Naive thymus-derived CD4-positive, alpha-beta T cell (primary cell): ENCODE measurements at regions not wholly inside any gene's neighbourhood (a gene's known extent, or its start where the extent isn't known, plus 50 kb on each side); places are given as distances from the start of the nearest gene placed in this dataset.
A peak's percentile ranks its signal among the peaks of the same experiment; 100 is the strongest.
"Not testable (repeated sequence)": the region's sequence is repeated elsewhere in the genome, so short reads cannot be mapped to it uniquely, and the experiment has no call there.

Experiments used
- ATAC-seq: fragments of 150-1000 bp; cut with Tn5 transposase; 2 replicates; pipeline ENCODE4 v1.10.0; 2021; ENCODE audit warnings: mild to moderate bottlenecking, moderate library complexity
- CTCF ChIA-PET: fragments of 350-600 bp; sonication (Branson Sonifier 250); formaldehyde crosslinking; loops from one replicate; lab custom pipeline; 2021; ENCODE audit warnings: antibody characterized with exemption; lab: Charles Lee
- POLR2A ChIA-PET: fragments of 350-600 bp; sonication (Branson Sonifier 250); formaldehyde crosslinking; loops from one replicate; lab custom pipeline; 2021; ENCODE audit warnings: antibody characterized with exemption, inconsistent platforms; lab: Charles Lee
- DNase-seq, 9 donors: peaks; one replicate each; pipeline versions ENCODE4 v3.0.0 to v3.0.0-alpha.2; 2020 to 2022; ENCODE audit warnings: mixed read lengths in 1 of 9
- H3K27ac ChIP-seq: one replicate; pipeline ENCODE4 v1.7.0; 2013; ENCODE audit warnings: mild to moderate bottlenecking, low read depth, low read length, moderate library complexity
- H3K27me3 ChIP-seq, 2 donors: one replicate each; pipeline ENCODE4 v1.7.0; 2013; ENCODE audit warnings: low read length in 2 of 2, mild to moderate bottlenecking in 2 of 2, moderate library complexity in 2 of 2; ENCODE audit not compliant: control insufficient read depth in 2 of 2, insufficient read depth in 2 of 2
- H3K36me3 ChIP-seq, 3 experiments: 1 replicate in 2 of 3; 2 replicates in 1 of 3; pipeline ENCODE4 v1.7.0; 2013; ENCODE audit warnings: low read length in 3 of 3, mild to moderate bottlenecking in 3 of 3, moderate library complexity in 1 of 3; ENCODE audit not compliant: insufficient read depth in 3 of 3, control insufficient read depth in 2 of 3
- H3K4me1 ChIP-seq, 2 donors: one replicate each; pipeline ENCODE4 v1.7.0; 2013; ENCODE audit warnings: low read length in 2 of 2, mild to moderate bottlenecking in 2 of 2, moderate library complexity in 1 of 2; ENCODE audit not compliant: control insufficient read depth in 2 of 2, insufficient read depth in 2 of 2
- H3K4me3 ChIP-seq: 2 replicates; pipeline ENCODE4 v1.7.0; 2013; ENCODE audit warnings: mild to moderate bottlenecking, low read length
- H3K9me3 ChIP-seq, 3 experiments: 1 replicate in 2 of 3; 2 replicates in 1 of 3; pipeline ENCODE4 v1.7.0; 2013; ENCODE audit warnings: low read length in 3 of 3; ENCODE audit not compliant: control insufficient read depth in 2 of 3
- H3K27ac Mint-ChIP-seq, 9 donors: one replicate each; pipeline ENCODE4 v1.8.0; 2020 to 2022; ENCODE audit warnings: mixed read lengths in 9 of 9, mild to moderate bottlenecking in 8 of 9, moderate library complexity in 5 of 9, inconsistent platforms in 2 of 9
- H3K27me3 Mint-ChIP-seq, 5 donors: one replicate each; pipeline ENCODE4 v1.8.0; 2021 to 2022; ENCODE audit warnings: mixed read lengths in 5 of 5, mild to moderate bottlenecking in 1 of 5
- H3K36me3 Mint-ChIP-seq, 5 donors: one replicate each; pipeline ENCODE4 v1.8.0; 2020 to 2022; ENCODE audit warnings: mixed read lengths in 5 of 5, mild to moderate bottlenecking in 3 of 5, inconsistent platforms in 1 of 5
- H3K4me1 Mint-ChIP-seq, 7 donors: one replicate each; pipeline ENCODE4 v1.8.0; 2020 to 2022; ENCODE audit warnings: mixed read lengths in 7 of 7, mild to moderate bottlenecking in 3 of 7, inconsistent platforms in 1 of 7
- H3K4me3 Mint-ChIP-seq, 10 donors: one replicate each; pipeline ENCODE4 v1.8.0; 2020 to 2022; ENCODE audit warnings: mild to moderate bottlenecking in 10 of 10, mixed read lengths in 10 of 10, moderate library complexity in 6 of 10, inconsistent platforms in 2 of 10
- H3K9me3 Mint-ChIP-seq, 11 donors: one replicate each; pipeline ENCODE4 v1.8.0; 2020 to 2022; ENCODE audit warnings: mixed read lengths in 11 of 11, mild to moderate bottlenecking in 4 of 11, inconsistent platforms in 1 of 11, moderate library complexity in 1 of 11
- intact Hi-C, 2 donors: fragments of 100-400 bp; cut with micrococcal nuclease; formaldehyde crosslinking; loops; one replicate each; pipeline ENCODE4 v1.15.1; 2023

GRCh38 chr5:102582696-102583095 lies 83.9 kb upstream of the SLCO6A1 start:
- H3K27me3 ChIP-seq: no peaks in the 10 kb centered on the region
- no peaks in the 10 kb centered on the region for H3K36me3 ChIP-seq
- ATAC-seq (no peak), DNase-seq (no peak)
- intact Hi-C loops: loop anchor here (1.0 to 5.0 kb wide), 5 partner anchors 210 to 895 kb away; no protein-coding TSS in a partner anchor
- Mint-ChIP-seq H3K27ac (no peak overlapping the region), H3K4me1 (no peaks in the 10 kb centered on the region), H3K4me3 (no peak overlapping the region), H3K27me3 (peaks cover 0 to 11% (median under 1%) of the 10 kb centered on the region in 5 donors), H3K9me3 (no peaks in the 10 kb centered on the region), H3K36me3 (no peaks in the 10 kb centered on the region)
- no peak overlapping the region for H3K27ac ChIP-seq
- POLR2A ChIA-PET: no interaction called here
- H3K4me3 ChIP-seq: no peak overlapping the region
- no peaks in the 10 kb centered on the region for H3K4me1 ChIP-seq
- CTCF ChIA-PET: interaction anchor here (0.5 kb wide), 1 partner anchor 968 kb away, joined by 3 read pairs; no protein-coding TSS in a partner anchor
- H3K9me3 ChIP-seq: no peaks in the 10 kb centered on the region

DNA sequence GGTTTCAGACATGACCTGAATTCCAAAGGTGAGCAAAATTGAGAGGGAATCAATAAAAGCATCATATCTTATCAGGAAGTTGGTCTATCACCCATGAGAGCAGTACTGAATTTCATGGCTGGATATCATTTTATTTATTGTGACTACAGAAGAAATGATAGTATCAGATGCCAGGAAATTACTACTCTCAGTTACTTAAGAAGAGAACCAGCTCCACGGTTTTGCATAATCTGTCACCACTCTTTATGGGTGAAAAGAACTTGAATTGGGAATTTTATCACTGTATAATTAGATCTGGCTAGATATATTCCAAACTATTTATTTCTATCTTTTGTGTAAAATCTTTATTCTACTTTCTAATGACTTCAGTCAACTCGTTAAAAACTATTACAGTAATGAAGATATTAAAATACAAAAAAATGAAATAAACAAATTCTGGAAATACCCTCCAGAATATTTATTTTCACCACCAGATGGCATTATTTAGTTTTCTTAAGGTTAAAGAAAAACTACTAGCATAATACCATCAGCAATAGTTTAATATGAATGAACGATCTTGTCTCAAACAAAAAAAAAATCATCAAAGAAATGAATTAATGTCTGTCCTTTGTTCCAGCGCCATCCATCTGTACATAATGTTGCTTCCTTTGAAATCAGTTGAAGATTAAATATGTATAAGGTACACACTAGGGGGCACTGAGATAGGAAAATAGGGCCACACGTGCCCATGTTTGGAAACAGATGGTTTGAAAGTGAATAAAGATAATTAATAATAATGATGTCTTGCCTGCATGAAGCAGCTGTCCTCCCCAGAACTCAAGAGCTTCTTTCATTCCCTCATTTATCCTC lies 84.7 kb upstream of the SLCO6A1 start:
- H3K27ac ChIP-seq: no peak overlapping the region
- POLR2A ChIA-PET: no interaction called here
- Mint-ChIP-seq H3K27me3 (peaks cover 0 to 11% (median 6%) of the 10 kb centered on the region in 5 donors), H3K36me3 (no peaks in the 10 kb centered on the region), H3K9me3 (no peaks in the 10 kb centered on the region), H3K4me1 (no peaks in the 10 kb centered on the region), H3K27ac (no peak overlapping the region), H3K4me3 (no peak overlapping the region)
- DNase-seq: peak in 3 of 9 donors; percentile 0 to 7 (median 5)
- no peak for ATAC-seq
- no peaks in the 10 kb centered on the region for H3K36me3 ChIP-seq
- no peaks in the 10 kb centered on the region for H3K4me1 ChIP-seq
- no peaks in the 10 kb centered on the region for H3K9me3 ChIP-seq
- intact Hi-C loops: loop anchor here (1.0 to 5.0 kb wide), 5 partner anchors 209 to 894 kb away; no protein-coding TSS in a partner anchor
- H3K4me3 ChIP-seq: no peak overlapping the region
- no peaks in the 10 kb centered on the region for H3K27me3 ChIP-seq
- CTCF ChIA-PET: interaction anchor here (0.5 kb wide), 1 partner anchor 967 kb away, joined by 3 read pairs; no protein-coding TSS in a partner anchor

DNA sequence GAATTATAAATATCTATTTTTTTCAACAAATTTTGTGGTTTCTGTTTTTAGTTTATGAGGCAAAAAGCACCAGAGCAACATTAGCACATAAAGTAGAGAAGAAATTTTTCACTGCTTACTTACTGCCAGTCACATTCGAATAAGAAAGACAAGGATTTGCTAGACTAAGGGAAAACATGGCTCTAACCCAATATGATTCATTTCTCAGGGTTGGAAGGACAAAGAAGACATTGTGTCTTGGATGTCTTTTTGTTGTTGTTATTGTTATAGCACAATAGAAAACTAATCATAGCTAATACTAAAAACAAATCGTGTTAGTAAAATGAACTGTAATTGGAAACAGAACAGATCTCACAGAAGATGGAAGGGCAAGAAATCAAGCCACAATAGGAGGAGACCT lies 90.9 kb upstream of the SLCO6A1 start:
- H3K36me3 Mint-ChIP-seq: peaks cover 0 to 5% (median 0%) of the 10 kb centered on the region in 5 donors
- H3K36me3 ChIP-seq: no peaks in the 10 kb centered on the region
- H3K4me3 Mint-ChIP-seq: no peak overlapping the region
- H3K9me3 Mint-ChIP-seq: peaks cover 0 to 6% (median 1%) of the 10 kb centered on the region in 11 donors
- ChIA-PET POLR2A (no interaction called here), CTCF (no interaction called here)
- H3K27ac Mint-ChIP-seq: no peak overlapping the region
- ATAC-seq: no peak
- intact Hi-C loops: no loop called here
- DNase-seq: no peak
- H3K27ac ChIP-seq: no peak overlapping the region
- no peaks in the 10 kb centered on the region for H3K4me1 ChIP-seq
- no peak overlapping the region for H3K4me3 ChIP-seq
- peaks cover 0 to 11% (median 8%) of the 10 kb centered on the region in 5 donors for H3K27me3 Mint-ChIP-seq
- H3K9me3 ChIP-seq: no peaks in the 10 kb centered on the region
- H3K27me3 ChIP-seq: no peaks in the 10 kb centered on the region
- no peaks in the 10 kb centered on the region for H3K4me1 Mint-ChIP-seq

DNA sequence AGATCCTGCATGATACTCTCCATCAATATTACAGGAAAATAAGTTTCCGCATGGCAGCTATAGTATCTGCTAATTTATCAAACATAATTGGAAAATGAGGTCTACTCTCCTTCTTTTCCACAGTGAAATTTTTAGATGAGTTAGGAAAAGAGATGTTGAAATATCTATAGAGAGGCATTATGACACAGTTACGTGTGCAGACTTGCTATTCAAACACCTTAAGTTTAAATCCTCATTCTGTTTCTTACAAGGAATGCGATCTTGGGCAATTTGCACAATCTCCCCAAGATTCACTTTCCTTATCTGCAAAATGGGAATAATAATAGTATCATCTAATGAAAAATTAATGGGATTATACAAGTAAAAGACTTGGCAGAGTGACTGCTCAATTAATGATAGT lies 91.7 kb upstream of the SLCO6A1 start:
- DNase-seq: no peak
- Histone ChIP-seq H3K36me3 (no peaks in the 10 kb centered on the region), H3K9me3 (no peaks in the 10 kb centered on the region), H3K27ac (no peak overlapping the region), H3K27me3 (no peaks in the 10 kb centered on the region), H3K4me3 (no peak overlapping the region), H3K4me1 (no peaks in the 10 kb centered on the region)
- Mint-ChIP-seq H3K36me3 (peaks cover 0 to 5% (median 0%) of the 10 kb centered on the region in 5 donors), H3K27me3 (peaks cover 0 to 11% (median 8%) of the 10 kb centered on the region in 5 donors), H3K4me1 (peaks cover 0 to 4% (median 0%) of the 10 kb centered on the region in 7 donors), H3K4me3 (no peak overlapping the region), H3K9me3 (peaks cover 0 to 6% (median 1%) of the 10 kb centered on the region in 11 donors), H3K27ac (no peak overlapping the region)
- ATAC-seq: no peak
- ChIA-PET POLR2A (no interaction called here), CTCF (no interaction called here)
- intact Hi-C loops: no loop called here

DNA sequence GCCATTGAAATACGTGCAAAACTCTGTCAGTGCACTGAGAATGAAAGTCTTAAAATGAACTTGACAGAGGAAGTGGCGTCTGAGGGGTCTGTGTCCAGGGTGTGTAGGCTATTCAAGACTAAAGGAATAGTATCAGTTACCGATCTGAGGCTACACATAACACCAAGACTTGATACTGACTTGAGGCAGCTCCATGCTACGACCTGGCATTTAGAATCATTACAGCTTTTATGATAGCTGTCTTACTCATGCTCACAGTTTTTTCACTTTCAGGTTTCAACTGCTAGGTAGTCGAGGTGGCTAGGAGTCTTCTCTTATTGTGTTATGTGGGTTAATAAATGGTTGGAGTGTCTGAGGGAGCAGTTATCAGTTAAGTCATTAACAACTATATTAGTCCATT lies 92.8 kb upstream of the SLCO6A1 start:
- ChIA-PET POLR2A (no interaction called here), CTCF (no interaction called here)
- intact Hi-C loops: no loop called here
- peaks cover 0 to 12% (median 5%) of the 10 kb centered on the region in 7 donors for H3K4me1 Mint-ChIP-seq
- peaks cover 0 to 6% (median 1%) of the 10 kb centered on the region in 11 donors for H3K9me3 Mint-ChIP-seq
- Histone ChIP-seq H3K4me1 (no peaks in the 10 kb centered on the region), H3K27ac (no peak overlapping the region), H3K9me3 (no peaks in the 10 kb centered on the region), H3K27me3 (no peaks in the 10 kb centered on the region), H3K4me3 (no peak overlapping the region), H3K36me3 (no peaks in the 10 kb centered on the region)
- no peak overlapping the region for H3K4me3 Mint-ChIP-seq
- DNase-seq: no peak
- H3K36me3 Mint-ChIP-seq: peaks cover 0 to 5% (median 0%) of the 10 kb centered on the region in 5 donors
- H3K27ac Mint-ChIP-seq: no peak overlapping the region
- no peak for ATAC-seq
- H3K27me3 Mint-ChIP-seq: peaks cover 0 to 11% (median 8%) of the 10 kb centered on the region in 5 donors

DNA sequence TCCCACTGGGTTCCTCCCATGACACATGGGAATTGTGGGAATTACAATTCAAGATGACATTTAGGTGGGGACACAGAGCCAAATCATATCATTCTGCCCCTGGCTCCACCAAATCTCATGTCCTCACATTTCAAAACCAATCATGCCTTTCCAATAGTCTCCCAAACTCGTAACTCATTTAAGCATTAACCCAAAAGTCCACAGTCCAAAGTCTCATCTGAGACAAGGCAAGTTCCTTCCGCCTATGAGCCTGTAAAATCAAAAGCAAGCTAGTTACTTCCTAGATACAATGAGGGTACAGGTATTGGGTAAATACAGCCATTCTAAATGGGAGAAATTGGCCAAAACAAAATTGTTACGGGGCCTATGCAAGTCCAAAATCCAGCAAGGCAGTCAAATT lies 93.8 kb upstream of the SLCO6A1 start:
- intact Hi-C loops, H3K27ac ChIP-seq, POLR2A ChIA-PET, H3K4me3 Mint-ChIP-seq, H3K4me1 ChIP-seq, H3K36me3 ChIP-seq, CTCF ChIA-PET, ATAC-seq, H3K4me3 ChIP-seq, H3K27ac Mint-ChIP-seq, H3K27me3 ChIP-seq, H3K36me3 Mint-ChIP-seq, DNase-seq, H3K9me3 ChIP-seq, H3K9me3 Mint-ChIP-seq: not testable (repeated sequence)
- Mint-ChIP-seq H3K27me3 (peaks cover 0 to 11% (median 8%) of the 10 kb centered on the region in 5 donors), H3K4me1 (peaks cover 0 to 12% (median 5%) of the 10 kb centered on the region in 7 donors)
